Transverse colon (tissue), 4 donors: ENCODE measurements at regions not wholly inside any gene's neighbourhood (a gene's known extent, or its start where the extent isn't known, plus 50 kb on each side); places are given as distances from the start of the nearest gene placed in this dataset.

Experiments
- DNase-seq: peaks from one replicate; pipeline ENCODE4 v3.0.0-alpha.2; 2019
- H3K27ac ChIP-seq, 4 donors: fragments of 200-600 bp; sonication (generic); 2 replicates each; pipeline ENCODE4 v1.5.1; 2016 to 2018; ENCODE audit warnings: inconsistent platforms in 4 of 4
- H3K27me3 ChIP-seq: fragments of 200-600 bp; sonication (generic); 2 replicates; pipeline ENCODE4 v1.5.1; 2017; ENCODE audit warnings: inconsistent platforms
- H3K36me3 ChIP-seq, 4 donors: fragments of 200-600 bp; sonication (generic); 2 replicates each; pipeline ENCODE4 v1.5.1; 2017 to 2019; ENCODE audit warnings: inconsistent platforms in 4 of 4
- H3K4me1 ChIP-seq, 4 donors: fragments of 200-600 bp; sonication (generic); 2 replicates each; pipeline ENCODE4 v1.5.1; 2017 to 2020; ENCODE audit warnings: inconsistent platforms in 4 of 4
- H3K4me3 ChIP-seq, 4 donors: fragments of 200-600 bp; sonication (generic); 1 replicate in 1 of 4; 2 replicates in 3 of 4; pipeline versions ENCODE4 v1.5.1 to v1.6.1; 2017 to 2019; ENCODE audit warnings: inconsistent platforms in 4 of 4
- H3K9me3 ChIP-seq, 2 donors: fragments of 200-600 bp; sonication (generic); 2 replicates each; pipeline ENCODE4 v1.5.1; 2017 to 2019; ENCODE audit warnings: inconsistent platforms in 2 of 2
- EP300 ChIP-seq: sonication (generic); formaldehyde crosslinking; IDR thresholded peaks from one replicate; pipeline ENCODE4 v1.6.1; 2017; ENCODE audit warnings: antibody characterized with exemption, low read depth
- POLR2A ChIP-seq: fragments of 450-650 bp; IDR thresholded peaks from one replicate; pipeline ENCODE4 v1.6.1; 2016; ENCODE audit warnings: antibody characterized with exemption, mild to moderate bottlenecking, moderate library complexity
- POLR2AphosphoS5 ChIP-seq, 3 donors: sonication (generic); formaldehyde crosslinking; IDR thresholded peaks; one replicate each; pipeline ENCODE4 v1.6.1; 2016; ENCODE audit warnings: antibody characterized with exemption in 3 of 3
- WGBS, 2 donors: methylation state at CpG; one replicate each; pipeline ENCODE4 v1.1.5; 2018; ENCODE audit warnings: low coverage in 1 of 2; 5-methylcytosine and 5-hydroxymethylcytosine counted together
- in situ Hi-C, 4 donors: fragments of 200-750 bp; cut with MboI; loops; one replicate each; pipeline versions ENCODE4 v1.15.0 to v1.15.1; 2017; ENCODE audit warnings: low sequenced_read_pairs in 3 of 4, low pct_ligation_motif_present in 1 of 4, low pct_unique_long_range_greater_than_20kb in 1 of 4
- intact Hi-C: fragments of 100-400 bp; cut with DNase I; formaldehyde crosslinking; loops from one replicate; pipeline ENCODE4 v1.15.1; 2023; ENCODE audit warnings: low total_unique reads
- TF ChIP-seq, protein P1 (sequence below), 5 experiments: fragments of 200-600 bp in 3 of 5; fragments of 450-650 bp in 2 of 5; sonication (generic) in 3 of 5; IDR thresholded peaks; 1 replicate in 2 of 5; 2 replicates in 3 of 5; pipeline ENCODE4 v1.5.1; 2016 to 2017; ENCODE audit warnings: antibody characterized with exemption in 5 of 5, inconsistent platforms in 3 of 5, mild to moderate bottlenecking in 2 of 5, moderate library complexity in 1 of 5

DNA sequence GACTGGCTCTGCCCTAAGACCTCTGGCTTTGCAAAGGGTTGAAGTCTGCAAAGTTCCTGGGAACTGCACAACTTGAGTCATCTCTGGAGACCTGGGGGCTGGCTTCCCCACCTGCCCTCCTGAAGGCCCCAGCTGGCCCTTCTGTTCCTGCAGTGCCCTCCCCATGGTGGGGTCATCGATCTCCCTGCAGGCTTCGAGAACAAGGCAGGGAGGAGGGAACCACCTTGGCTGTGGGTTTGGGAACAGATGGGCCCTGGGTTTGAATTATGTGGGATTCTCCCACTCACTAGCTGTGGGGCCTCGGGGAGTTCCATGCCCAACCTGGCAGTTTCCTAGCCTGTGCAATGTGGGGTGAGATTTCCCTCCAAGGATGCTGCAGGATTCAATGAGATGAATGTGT, 310.2 kb downstream of the PTPRU start:
- Histone ChIP-seq H3K4me1 (no peaks in the 10 kb centered on the region), H3K27ac (no peak overlapping the region), H3K36me3 (no peaks in the 10 kb centered on the region), H3K27me3 (peaks cover 7% of the 10 kb centered on the region), H3K4me3 (no peak overlapping the region), H3K9me3 (no peaks in the 10 kb centered on the region)
- TF ChIP-seq POLR2A = no peak
- TF ChIP-seq, protein P1, sequence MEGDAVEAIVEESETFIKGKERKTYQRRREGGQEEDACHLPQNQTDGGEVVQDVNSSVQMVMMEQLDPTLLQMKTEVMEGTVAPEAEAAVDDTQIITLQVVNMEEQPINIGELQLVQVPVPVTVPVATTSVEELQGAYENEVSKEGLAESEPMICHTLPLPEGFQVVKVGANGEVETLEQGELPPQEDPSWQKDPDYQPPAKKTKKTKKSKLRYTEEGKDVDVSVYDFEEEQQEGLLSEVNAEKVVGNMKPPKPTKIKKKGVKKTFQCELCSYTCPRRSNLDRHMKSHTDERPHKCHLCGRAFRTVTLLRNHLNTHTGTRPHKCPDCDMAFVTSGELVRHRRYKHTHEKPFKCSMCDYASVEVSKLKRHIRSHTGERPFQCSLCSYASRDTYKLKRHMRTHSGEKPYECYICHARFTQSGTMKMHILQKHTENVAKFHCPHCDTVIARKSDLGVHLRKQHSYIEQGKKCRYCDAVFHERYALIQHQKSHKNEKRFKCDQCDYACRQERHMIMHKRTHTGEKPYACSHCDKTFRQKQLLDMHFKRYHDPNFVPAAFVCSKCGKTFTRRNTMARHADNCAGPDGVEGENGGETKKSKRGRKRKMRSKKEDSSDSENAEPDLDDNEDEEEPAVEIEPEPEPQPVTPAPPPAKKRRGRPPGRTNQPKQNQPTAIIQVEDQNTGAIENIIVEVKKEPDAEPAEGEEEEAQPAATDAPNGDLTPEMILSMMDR (IDR thresholded peaks at IDR 0.05) = no peak
- TF ChIP-seq POLR2AphosphoS5 (IDR thresholded peaks at IDR 0.05) = no peak
- TF ChIP-seq EP300 = no peak
- intact Hi-C loops = no loop called here
- in situ Hi-C loops = no loop called here
- no peak for DNase-seq
- 73% methylated on average over 2 of the region's 3 CpGs; no CpG with 5 or more reads in 1 of the 2 donors for WGBS, 2 donors

DNA sequence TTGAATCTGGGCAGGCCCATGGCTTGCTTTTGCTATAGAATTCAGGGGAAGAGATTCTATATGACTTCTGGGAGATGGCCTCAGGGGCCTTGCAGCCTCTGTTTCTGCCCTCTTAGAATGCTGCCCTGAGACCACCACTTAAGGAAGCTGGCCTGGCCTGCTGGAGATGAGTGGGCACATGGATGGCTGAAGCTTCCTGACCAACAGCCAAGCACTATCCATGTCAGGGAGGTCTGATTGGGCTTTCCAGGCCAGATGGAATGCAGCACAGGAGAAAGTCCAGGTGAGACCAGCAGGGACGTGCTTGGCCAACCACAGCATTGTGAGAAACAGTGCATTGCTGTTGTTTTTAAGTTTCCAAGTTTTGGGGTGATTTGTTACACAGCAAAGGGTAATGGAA, 308.1 kb downstream of the PTPRU start:
- intact Hi-C loops = no loop called here
- Histone ChIP-seq H3K9me3 (no peaks in the 10 kb centered on the region), H3K27me3 (no peaks in the 10 kb centered on the region), H3K27ac (no peak overlapping the region), H3K4me3 (no peak overlapping the region), H3K36me3 (no peaks in the 10 kb centered on the region), H3K4me1 (no peaks in the 10 kb centered on the region)
- DNase-seq = no peak
- in situ Hi-C loops = no loop called here
- TF ChIP-seq POLR2AphosphoS5 (IDR thresholded peaks at IDR 0.05) (no peak), EP300 (no peak), POLR2A (no peak)
- TF ChIP-seq, protein P1 (IDR thresholded peaks at IDR 0.05) = no peak
- 67% methylated on average over 1 of the region's 1 CpG; no CpG with 5 or more reads in 1 of the 2 donors for WGBS, 2 donors

DNA sequence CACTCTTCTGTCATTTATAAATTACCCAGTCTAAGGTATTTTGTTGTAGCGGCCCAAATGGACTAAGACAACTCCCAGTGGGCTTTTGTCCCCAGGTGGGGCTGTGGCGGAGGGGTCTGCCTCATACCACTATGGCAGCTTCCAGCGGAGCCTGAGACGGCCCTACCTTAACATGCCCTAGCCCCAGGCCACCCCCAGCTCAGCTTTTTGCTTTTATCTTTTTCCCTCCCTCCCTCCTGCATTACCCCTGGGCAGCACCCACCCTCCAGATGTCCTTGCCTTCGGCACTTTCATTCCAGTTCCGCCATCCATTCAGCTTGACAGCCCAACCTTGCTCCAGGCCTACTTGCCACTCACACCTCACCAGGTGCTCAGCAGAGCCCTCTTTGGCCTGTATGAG, 307.3 kb downstream of the PTPRU start:
- no peaks in the 10 kb centered on the region for H3K27me3 ChIP-seq
- H3K9me3 ChIP-seq = no peaks in the 10 kb centered on the region
- WGBS, 2 donors = 88 to 100% methylated on average over 1 to 6 of the region's 6 CpGs
- no peak overlapping the region for H3K27ac ChIP-seq
- no peak for DNase-seq
- intact Hi-C loops (no loop called here), in situ Hi-C loops (no loop called here)
- TF ChIP-seq, protein P1 (IDR thresholded peaks at IDR 0.05) = no peak
- TF ChIP-seq POLR2A = no peak
- no peak for TF ChIP-seq POLR2AphosphoS5 (IDR thresholded peaks at IDR 0.05)
- no peak for TF ChIP-seq EP300
- no peaks in the 10 kb centered on the region for H3K36me3 ChIP-seq
- H3K4me3 ChIP-seq = no peak overlapping the region
- H3K4me1 ChIP-seq = no peaks in the 10 kb centered on the region

DNA sequence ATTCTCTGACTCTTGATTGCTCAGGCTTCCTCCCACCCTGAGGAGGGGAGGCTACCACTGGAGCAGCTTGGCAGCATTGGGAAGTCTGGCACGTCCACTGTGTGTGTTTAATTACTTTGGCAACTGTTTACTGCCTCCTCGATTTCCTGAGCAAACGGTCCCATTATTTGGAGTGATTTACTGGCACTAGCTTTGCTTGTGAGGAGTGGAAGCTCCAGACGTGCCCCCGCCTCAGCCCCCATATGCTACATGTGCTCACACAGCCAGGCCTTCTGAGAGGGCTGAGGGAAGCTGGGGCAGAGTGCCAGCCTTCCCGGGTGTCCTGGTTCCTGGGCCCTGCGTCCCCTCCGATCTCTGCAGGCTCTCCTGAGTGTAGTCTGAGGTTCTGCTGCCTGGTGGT, 306.2 kb downstream of the PTPRU start:
- WGBS, 2 donors = 17 to 42% methylated on average over 1 to 6 of the region's 8 CpGs
- TF ChIP-seq, protein P1 (IDR thresholded peaks at IDR 0.05) = no peak
- in situ Hi-C loops = no loop called here

More for the DNA sequence above, 306.2 kb downstream of the PTPRU start:
- no peaks in the 10 kb centered on the region for H3K36me3 ChIP-seq
- no peak overlapping the region for H3K27ac ChIP-seq
- no peak overlapping the region for H3K4me3 ChIP-seq
- H3K27me3 ChIP-seq = no peaks in the 10 kb centered on the region
- no peaks in the 10 kb centered on the region for H3K9me3 ChIP-seq
- intact Hi-C loops = no loop called here
- no peaks in the 10 kb centered on the region for H3K4me1 ChIP-seq
- no peak for DNase-seq
